K562 (cell line): ENCODE measurements at regions not wholly inside any gene's neighbourhood (a gene's known extent, or its start where the extent isn't known, plus 50 kb on each side); places are given as distances from the start of the nearest gene placed in this dataset.

Experiments used
- ATAC-seq: fragments of 200-7000 bp; cut with Tn5 transposase; 3 replicates; pipeline ENCODE4 v1.9.1; 2020; ENCODE audit warnings: moderate library complexity
- BruUV-seq: library from RNA; stranded (reverse); fragments of 400-500 nt; replicated peaks from 2 replicates; lab custom pipeline; 2021; lab: Mats Ljungman, UMichigan
- CTCF ChIA-PET: fragments of 300-600 bp; formaldehyde crosslinking; extraction: SDS; loops from one replicate; lab custom pipeline; 2021; ENCODE audit warnings: low intra/inter-chr PET ratio; lab: Yijun Ruan, JAX
- POLR2A ChIA-PET: fragments of 300-600, 350-650 bp; sonication (Branson Sonifier 250); formaldehyde crosslinking; extraction: SDS; loops from one replicate; lab custom pipeline; 2021; ENCODE audit warnings: antibody characterized with exemption, inconsistent platforms; lab: Yijun Ruan, JAX
- DNase-seq, 4 experiments: peaks; one replicate each; pipeline versions ENCODE4 v3.0.0 to v3.0.0-alpha.2; 2011 to 2018; ENCODE audit warnings: low spot score in 3 of 4, mixed read lengths in 3 of 4; ENCODE audit errors: extremely low read depth in 1 of 4
- FAIRE-seq: peaks from 2 replicates; lab custom pipeline; 2011; peaks lifted over from hg19 to GRCh38; lab: Jason Lieb, UNC
- H2AFZ ChIP-seq: 2 replicates; pipeline ENCODE4 v1.6.0; 2011; ENCODE audit warnings: low read depth, low read length, control low read depth, inconsistent platforms
- H3K27ac ChIP-seq: fragments of 200-600 bp; 3 replicates; pipeline ENCODE4 v1.8.0; 2011; ENCODE audit warnings: low read depth, mild to moderate bottlenecking, control low read depth, inconsistent platforms, low read length, moderate library complexity, mixed read lengths; ENCODE audit errors: extremely low read depth
- H3K27me3 ChIP-seq, 2 experiments: fragments of 300-600 bp in 1 of 2; 2 replicates in 1 of 2; 3 replicates in 1 of 2; pipeline versions ENCODE4 v1.6.0 to v1.8.0; 2011; ENCODE audit warnings: inconsistent platforms in 2 of 2, low read length in 2 of 2, mild to moderate bottlenecking in 1 of 2, mixed read lengths in 1 of 2, moderate library complexity in 1 of 2; ENCODE audit not compliant: control insufficient read depth in 2 of 2, insufficient read depth in 2 of 2
- H3K36me3 ChIP-seq: fragments of 300-600 bp; 3 replicates; pipeline ENCODE4 v1.8.0; 2011; ENCODE audit warnings: mild to moderate bottlenecking, low read length, inconsistent platforms; ENCODE audit not compliant: control insufficient read depth, insufficient read depth
- H3K4me1 ChIP-seq, 2 experiments: fragments of 200-600 bp in 1 of 2; replicated peaks in 1 of 2; 2 replicates in 1 of 2; 3 replicates in 1 of 2; pipeline versions ENCODE4 v1.5.1 to v1.8.0; 2011; ENCODE audit warnings: inconsistent platforms in 2 of 2, low read length in 2 of 2, mild to moderate bottlenecking in 1 of 2, mixed read lengths in 1 of 2, moderate library complexity in 1 of 2; ENCODE audit not compliant: control insufficient read depth in 2 of 2, insufficient read depth in 2 of 2
- H3K4me2 ChIP-seq: 2 replicates; pipeline ENCODE4 v1.6.1; 2011; ENCODE audit warnings: low read length, control low read depth, inconsistent platforms, mixed read lengths; ENCODE audit not compliant: insufficient read depth
- H3K4me3 ChIP-seq: fragments of 200-600 bp; sonication (generic), shearing (Covaris generic); 2 replicates; pipeline ENCODE4 v1.5.1; 2016; ENCODE audit warnings: control low read depth, inconsistent platforms
- H3K79me2 ChIP-seq: fragments of 200-600 bp; 3 replicates; pipeline ENCODE4 v1.8.0; 2011; ENCODE audit warnings: low read length, inconsistent platforms; ENCODE audit not compliant: control insufficient read depth, insufficient read depth
- H3K9ac ChIP-seq, 2 experiments: 2 replicates each; pipeline versions ENCODE4 v1.6.0 to v1.6.1; 2011; ENCODE audit warnings: low read depth in 2 of 2, low read length in 2 of 2, control low read depth in 1 of 2, inconsistent platforms in 1 of 2, mild to moderate bottlenecking in 1 of 2, mixed read lengths in 1 of 2; ENCODE audit not compliant: insufficient read depth in 1 of 2
- H3K9me1 ChIP-seq: one replicate; pipeline ENCODE4 v1.6.0; 2011; ENCODE audit warnings: inconsistent platforms, mild to moderate bottlenecking, low read length, moderate library complexity; ENCODE audit not compliant: control insufficient read depth, insufficient read depth
- H3K9me3 ChIP-seq: replicated peaks from 2 replicates; pipeline ENCODE4 v1.5.1; 2011; ENCODE audit warnings: low read depth, low read length, inconsistent platforms; ENCODE audit not compliant: control insufficient read depth, insufficient read depth
- H4K20me1 ChIP-seq: replicated peaks from 2 replicates; pipeline ENCODE4 v1.6.1; 2011; ENCODE audit warnings: low read length, inconsistent platforms, mixed read lengths; ENCODE audit not compliant: control insufficient read depth, insufficient read depth
- DPF2 ChIP-seq: fragments of 450-650 bp; IDR thresholded peaks from 2 replicates; pipeline ENCODE4 v1.6.1; 2016
- EP300 ChIP-seq: IDR thresholded peaks from 2 replicates; pipeline ENCODE4 v1.6.1; 2012; ENCODE audit warnings: low read length, improper control_type of control experiment
- ETS2 ChIP-seq: IDR thresholded peaks from 2 replicates; pipeline ENCODE4 v1.6.1; 2016; ENCODE audit warnings: borderline replicate concordance, missing genetic modification characterization, mild to moderate bottlenecking, moderate library complexity, missing compliant biosample characterization; ENCODE audit not compliant: poor library complexity, severe bottlenecking
- HDGF ChIP-seq: fragments of 450-650 bp; IDR thresholded peaks from 2 replicates; pipeline ENCODE4 v1.6.1; 2016
- MAFK ChIP-seq: IDR thresholded peaks from 2 replicates; pipeline ENCODE4 v1.6.1; 2011; ENCODE audit warnings: low read length, improper control_type of control experiment
- POLR2A ChIP-seq: fragments of 450-650 bp; conservative IDR thresholded peaks from 2 replicates; pipeline ENCODE4 v1.6.1; 2016
- PTTG1 ChIP-seq: fragments of 450-650 bp; IDR thresholded peaks from 2 replicates; pipeline ENCODE4 v1.6.1; 2016; ENCODE audit warnings: low read depth, mild to moderate bottlenecking, missing genetic modification characterization, missing compliant biosample characterization
- SIN3B ChIP-seq: fragments of 450-650 bp; IDR thresholded peaks from 2 replicates; pipeline ENCODE4 v1.6.1; 2017; ENCODE audit warnings: low read depth, mild to moderate bottlenecking, moderate library complexity
- XRCC3 ChIP-seq: fragments of 450-650 bp; IDR thresholded peaks from 2 replicates; pipeline ENCODE4 v1.6.1; 2017; ENCODE audit warnings: mild to moderate bottlenecking, moderate library complexity
- ZNF354B ChIP-seq: fragments of 250-450 bp; sonication (Bioruptor Pico); IDR thresholded peaks from 2 replicates; pipeline ENCODE4 v1.4.0; 2020
- ZNF75A ChIP-seq: fragments of 450-650 bp; formaldehyde crosslinking; IDR thresholded peaks from 2 replicates; pipeline ENCODE4 v1.4.0; 2020; ENCODE audit warnings: mild to moderate bottlenecking
- ZNF778 ChIP-seq: fragments of 450-650 bp; formaldehyde crosslinking; IDR thresholded peaks from 2 replicates; pipeline ENCODE4 v1.4.0; 2020; ENCODE audit warnings: mild to moderate bottlenecking, moderate library complexity
- WGBS: fragments of 100-300 bp; shearing (Covaris generic); methylation state at CpG from one replicate; pipeline ENCODE4 v1.1.6; 2016; ENCODE audit warnings: low coverage, mixed read lengths; ENCODE audit not compliant: insufficient coverage; ENCODE audit errors: missing lambda C conversion rate; 5-methylcytosine and 5-hydroxymethylcytosine counted together
- in situ Hi-C: fragments of 300-500 bp; cut with MboI; formaldehyde crosslinking; loops from 4 replicates; pipeline ENCODE4 v1.15.0; 2018; ENCODE audit warnings: inconsistent platforms, mixed read lengths
- intact Hi-C: fragments of 100-400 bp; cut with micrococcal nuclease; formaldehyde crosslinking; loops from 2 replicates; pipeline ENCODE4 v1.14.2; 2022
- TF ChIP-seq, protein P1 (sequence below): fragments of 250-450 bp; sonication (Bioruptor Pico); IDR thresholded peaks from 2 replicates; pipeline ENCODE4 v1.5.0; 2022; ENCODE audit warnings: mild to moderate bottlenecking

DNA sequence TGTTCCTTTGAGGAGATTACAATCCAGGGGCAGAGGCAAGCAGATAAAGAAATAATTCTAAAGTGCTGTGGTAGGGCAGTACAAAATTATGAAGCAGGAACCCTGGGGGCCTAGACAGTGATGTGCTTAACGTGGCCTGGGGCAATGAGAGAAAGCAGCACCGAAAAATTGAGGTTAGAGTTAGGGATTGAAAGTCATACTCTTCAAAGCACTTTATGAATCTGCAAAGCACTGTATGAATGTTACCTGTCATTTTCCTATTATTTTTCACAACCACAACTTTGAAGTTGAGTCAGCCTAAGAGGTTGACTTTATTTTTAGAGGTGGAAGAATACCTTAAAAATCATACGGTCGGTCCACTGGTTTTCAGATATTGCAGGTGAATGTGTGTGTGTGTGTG is 183.4 kb upstream of the NFIA start:
- H3K4me3 ChIP-seq = no peak overlapping the region
- no peaks in the 10 kb centered on the region for H3K9me1 ChIP-seq
- CTCF ChIA-PET = no interaction called here
- H4K20me1 ChIP-seq = no peaks in the 10 kb centered on the region
- intact Hi-C loops = no loop called here
- no peak overlapping the region for H3K9ac ChIP-seq
- peaks cover 0 to 17% of the 10 kb centered on the region in 2 experiments; a peak in 3 of 5 replicates for H3K4me1 ChIP-seq
- BruUV-seq = no TSS peak
- ATAC-seq (no peak), DNase-seq (no peak), FAIRE-seq (no peak)
- no peak overlapping the region for H3K4me2 ChIP-seq
- no peaks in the 10 kb centered on the region for H3K79me2 ChIP-seq
- H3K36me3 ChIP-seq = no peaks in the 10 kb centered on the region
- no peaks in the 10 kb centered on the region for H3K27me3 ChIP-seq
- H3K9me3 ChIP-seq = no peaks in the 10 kb centered on the region
- in situ Hi-C loops = no loop called here
- POLR2A ChIA-PET = no interaction called here
- WGBS = 46% methylated on average over 4 of the region's 4 CpGs
- no peak overlapping the region for H3K27ac ChIP-seq
- H2AFZ ChIP-seq = no peak overlapping the region
- TF ChIP-seq ZNF354B (CRISPR knock-in tag) (no peak), POLR2A (no peak), MAFK (no peak), PTTG1 (tag) (no peak), DPF2 (no peak), ZNF75A (no peak), HDGF (no peak), ZNF778 (CRISPR knock-in tag) (no peak), SIN3B (no peak), XRCC3 (no peak), ETS2 (tag) (no peak), EP300 (no peak)
- TF ChIP-seq, protein P1, sequence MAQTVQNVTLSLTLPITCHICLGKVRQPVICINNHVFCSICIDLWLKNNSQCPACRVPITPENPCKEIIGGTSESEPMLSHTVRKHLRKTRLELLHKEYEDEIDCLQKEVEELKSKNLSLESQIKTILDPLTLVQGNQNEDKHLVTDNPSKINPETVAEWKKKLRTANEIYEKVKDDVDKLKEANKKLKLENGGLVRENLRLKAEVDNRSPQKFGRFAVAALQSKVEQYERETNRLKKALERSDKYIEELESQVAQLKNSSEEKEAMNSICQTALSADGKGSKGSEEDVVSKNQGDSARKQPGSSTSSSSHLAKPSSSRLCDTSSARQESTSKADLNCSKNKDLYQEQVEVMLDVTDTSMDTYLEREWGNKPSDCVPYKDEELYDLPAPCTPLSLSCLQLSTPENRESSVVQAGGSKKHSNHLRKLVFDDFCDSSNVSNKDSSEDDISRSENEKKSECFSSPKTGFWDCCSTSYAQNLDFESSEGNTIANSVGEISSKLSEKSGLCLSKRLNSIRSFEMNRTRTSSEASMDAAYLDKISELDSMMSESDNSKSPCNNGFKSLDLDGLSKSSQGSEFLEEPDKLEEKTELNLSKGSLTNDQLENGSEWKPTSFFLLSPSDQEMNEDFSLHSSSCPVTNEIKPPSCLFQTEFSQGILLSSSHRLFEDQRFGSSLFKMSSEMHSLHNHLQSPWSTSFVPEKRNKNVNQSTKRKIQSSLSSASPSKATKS (CRISPR knock-in tag) = no peak
